ENCODE measurements at regions not wholly inside any gene's neighbourhood (a gene's known extent, or its start where the extent isn't known, plus 50 kb on each side); places are given as distances from the start of the nearest gene placed in this dataset.

GRCh38 chr3:95615592-95616310 is 1198.6 kb upstream of the EPHA6 start:
- DNase-seq, result no peak

GRCh38 chr3:95626107-95626506 is 1188.3 kb upstream of the EPHA6 start:
- no peak for DNase-seq

- DNase-seq, result no peak
These were observed 1187.1 kb upstream of the EPHA6 start for GRCh38 chr3:95627293-95627692.

- no peak for DNase-seq
These were observed 1186.7 kb upstream of the EPHA6 start for GRCh38 chr3:95627697-95628096.

GRCh38 chr3:95629802-95630201 is 1184.6 kb upstream of the EPHA6 start:
- DNase-seq, result no peak

- DNase-seq, result no peak
These were observed 1169.1 kb upstream of the EPHA6 start for GRCh38 chr3:95645291-95645690.

GRCh38 chr3:95654570-95655362 is 1159.6 kb upstream of the EPHA6 start:
- DNase-seq, result no peak

GRCh38 chr3:95655363-95655986 is 1158.9 kb upstream of the EPHA6 start:
- no peak for DNase-seq

GRCh38 chr3:95670765-95671164 is 1143.6 kb upstream of the EPHA6 start:
- no peak for DNase-seq

GRCh38 chr3:95673215-95673614 is 1141.2 kb upstream of the EPHA6 start:
- no peak for DNase-seq

- DNase-seq, result no peak
These were observed 1108.5 kb upstream of the EPHA6 start for GRCh38 chr3:95705786-95706418.

GRCh38 chr3:95707268-95707667 is 1107.1 kb upstream of the EPHA6 start:
- no peak for DNase-seq

GRCh38 chr3:95710684-95711083 is 1103.7 kb upstream of the EPHA6 start:
- no peak for DNase-seq

GRCh38 chr3:95711789-95712188 is 1102.6 kb upstream of the EPHA6 start:
- no peak for DNase-seq

- no peak for DNase-seq
These were observed 1099.3 kb upstream of the EPHA6 start for GRCh38 chr3:95715128-95715527.

- DNase-seq, result no peak
These were observed 1097.3 kb upstream of the EPHA6 start for GRCh38 chr3:95717048-95717447.

- DNase-seq, result no peak
These were observed 1096.2 kb upstream of the EPHA6 start for GRCh38 chr3:95718168-95718567.

- DNase-seq, result no peak
These were observed 1094.9 kb upstream of the EPHA6 start for GRCh38 chr3:95719481-95719880.

GRCh38 chr3:95721938-95722337 is 1092.5 kb upstream of the EPHA6 start:
- DNase-seq, result no peak

GRCh38 chr3:95725770-95726169 is 1088.6 kb upstream of the EPHA6 start:
- no peak for DNase-seq

- DNase-seq, result no peak
These were observed 1082.6 kb upstream of the EPHA6 start for GRCh38 chr3:95731753-95732152.

GRCh38 chr3:95733336-95733735 is 1081.1 kb upstream of the EPHA6 start:
- no peak for DNase-seq
